ENCODE measurements at regions not wholly inside any gene's neighbourhood (a gene's known extent, or its start where the extent isn't known, plus 50 kb on each side); places are given as distances from the start of the nearest gene placed in this dataset.

GRCh38 chr2:118582058-118582457 is 265.4 kb downstream of the EN1 start:
- Histone ChIP-seq H3K36me3 (ENCODE audit: insufficient read depth, low read length) (no peaks in the 10 kb centered on the region), H3K27me3 (ENCODE audit: insufficient read depth, low read length) (no peaks in the 10 kb centered on the region), H3K9ac (ENCODE audit: low read length) (no peak overlapping the region), H3K9me2 (ENCODE audit: low read depth, low read length) (no peaks in the 10 kb centered on the region), H3K79me2 (ENCODE audit: insufficient read depth, low read length) (no peaks in the 10 kb centered on the region), H4K20me1 (ENCODE audit: insufficient read depth, low read length) (no peaks in the 10 kb centered on the region), H3K4me2 (ENCODE audit: low read length) (no peak overlapping the region), H3F3A (ENCODE audit: insufficient read depth, low read length) (no peaks in the 10 kb centered on the region), H3K27ac (ENCODE audit: low read depth, low read length, poor library complexity, severe bottlenecking) (no peak overlapping the region), H3K4me1 (ENCODE audit: insufficient read depth, low read length, severe bottlenecking) (no peaks in the 10 kb centered on the region), H2AFZ (ENCODE audit: low read length) (no peak overlapping the region), H3K4me3 (ENCODE audit: low read depth, low read length, poor library complexity, severe bottlenecking) (no peak overlapping the region), H3K9me3 (ENCODE audit: low read length) (no peaks in the 10 kb centered on the region)
- TF ChIP-seq, protein P1, sequence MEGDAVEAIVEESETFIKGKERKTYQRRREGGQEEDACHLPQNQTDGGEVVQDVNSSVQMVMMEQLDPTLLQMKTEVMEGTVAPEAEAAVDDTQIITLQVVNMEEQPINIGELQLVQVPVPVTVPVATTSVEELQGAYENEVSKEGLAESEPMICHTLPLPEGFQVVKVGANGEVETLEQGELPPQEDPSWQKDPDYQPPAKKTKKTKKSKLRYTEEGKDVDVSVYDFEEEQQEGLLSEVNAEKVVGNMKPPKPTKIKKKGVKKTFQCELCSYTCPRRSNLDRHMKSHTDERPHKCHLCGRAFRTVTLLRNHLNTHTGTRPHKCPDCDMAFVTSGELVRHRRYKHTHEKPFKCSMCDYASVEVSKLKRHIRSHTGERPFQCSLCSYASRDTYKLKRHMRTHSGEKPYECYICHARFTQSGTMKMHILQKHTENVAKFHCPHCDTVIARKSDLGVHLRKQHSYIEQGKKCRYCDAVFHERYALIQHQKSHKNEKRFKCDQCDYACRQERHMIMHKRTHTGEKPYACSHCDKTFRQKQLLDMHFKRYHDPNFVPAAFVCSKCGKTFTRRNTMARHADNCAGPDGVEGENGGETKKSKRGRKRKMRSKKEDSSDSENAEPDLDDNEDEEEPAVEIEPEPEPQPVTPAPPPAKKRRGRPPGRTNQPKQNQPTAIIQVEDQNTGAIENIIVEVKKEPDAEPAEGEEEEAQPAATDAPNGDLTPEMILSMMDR (IDR thresholded peaks at IDR 0.05; ENCODE audit: low read length), result no peak

DNA sequence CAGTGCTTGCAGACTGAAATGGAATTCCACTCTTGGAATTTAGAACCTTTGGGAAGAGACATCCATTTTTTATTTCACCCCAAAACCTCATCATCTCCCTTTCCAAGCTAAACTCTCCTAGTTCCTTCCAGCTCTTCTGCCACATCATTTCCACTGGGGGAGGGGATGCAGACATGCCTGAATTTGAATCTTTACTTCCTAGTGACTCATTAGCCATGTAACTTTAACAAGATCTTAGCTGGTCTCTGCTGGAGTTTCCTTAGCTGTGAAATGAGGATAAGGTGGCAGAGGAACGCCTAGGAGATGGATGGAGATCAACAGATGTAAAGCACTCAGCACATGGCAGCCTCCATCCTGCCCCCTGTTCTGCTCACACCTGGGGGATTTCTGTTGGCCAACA is 266.8 kb downstream of the EN1 start:
- Histone ChIP-seq H3K9me2 (ENCODE audit: low read depth, low read length) (no peaks in the 10 kb centered on the region), H3K4me1 (ENCODE audit: insufficient read depth, low read length, severe bottlenecking) (no peaks in the 10 kb centered on the region), H3K4me2 (ENCODE audit: low read length) (no peak overlapping the region), H3K9me3 (ENCODE audit: low read length) (no peaks in the 10 kb centered on the region), H3F3A (ENCODE audit: insufficient read depth, low read length) (no peaks in the 10 kb centered on the region), H3K27ac (ENCODE audit: low read depth, low read length, poor library complexity, severe bottlenecking) (no peak overlapping the region), H3K79me2 (ENCODE audit: insufficient read depth, low read length) (no peaks in the 10 kb centered on the region), H3K27me3 (ENCODE audit: insufficient read depth, low read length) (no peaks in the 10 kb centered on the region), H3K36me3 (ENCODE audit: insufficient read depth, low read length) (no peaks in the 10 kb centered on the region), H3K4me3 (ENCODE audit: low read depth, low read length, poor library complexity, severe bottlenecking) (no peak overlapping the region), H2AFZ (ENCODE audit: low read length) (no peak overlapping the region), H4K20me1 (ENCODE audit: insufficient read depth, low read length) (no peaks in the 10 kb centered on the region), H3K9ac (ENCODE audit: low read length) (no peak overlapping the region)
- TF ChIP-seq EZH2 (IDR thresholded peaks at IDR 0.05; ENCODE audit: borderline replicate concordance, low read length), result no peak
- TF ChIP-seq, protein P1 (IDR thresholded peaks at IDR 0.05; ENCODE audit: low read length), result no peak

GRCh38 chr2:118580107-118580506 is 267.3 kb downstream of the EN1 start:
- H3K36me3 ChIP-seq (ENCODE audit: insufficient read depth, low read length), result no peaks in the 10 kb centered on the region
- TF ChIP-seq EZH2 (IDR thresholded peaks at IDR 0.05; ENCODE audit: borderline replicate concordance, low read length), result no peak

DNA sequence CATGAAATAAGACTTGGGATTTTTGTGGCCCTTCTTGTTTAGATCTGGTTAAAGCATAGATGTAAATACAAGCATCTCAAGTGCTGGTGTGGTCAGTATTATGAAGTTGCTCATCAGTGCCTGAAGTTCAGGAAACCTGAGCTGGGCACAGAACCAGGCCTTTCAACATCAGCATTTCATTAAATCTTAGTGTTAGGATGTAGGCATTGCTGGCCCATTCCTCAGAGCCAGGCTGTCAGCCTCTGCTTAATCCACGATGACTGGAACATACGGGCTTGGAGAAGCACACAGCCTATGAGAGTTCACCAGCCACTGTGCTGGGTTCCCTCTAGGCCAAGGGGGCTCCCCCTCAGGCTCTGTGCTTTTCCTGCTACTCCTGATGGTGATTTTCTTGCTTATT is 270.2 kb downstream of the EN1 start:
- Histone ChIP-seq H3K4me3 (ENCODE audit: low read depth, low read length, poor library complexity, severe bottlenecking) (no peak overlapping the region), H3K9me2 (ENCODE audit: low read depth, low read length) (no peaks in the 10 kb centered on the region), H3K27me3 (ENCODE audit: insufficient read depth, low read length) (no peaks in the 10 kb centered on the region), H3F3A (ENCODE audit: insufficient read depth, low read length) (no peaks in the 10 kb centered on the region), H3K36me3 (ENCODE audit: insufficient read depth, low read length) (no peaks in the 10 kb centered on the region), H3K27ac (ENCODE audit: low read depth, low read length, poor library complexity, severe bottlenecking) (no peak overlapping the region), H3K4me1 (ENCODE audit: insufficient read depth, low read length, severe bottlenecking) (no peaks in the 10 kb centered on the region), H3K79me2 (ENCODE audit: insufficient read depth, low read length) (no peaks in the 10 kb centered on the region), H3K9ac (ENCODE audit: low read length) (no peak overlapping the region), H2AFZ (ENCODE audit: low read length) (no peak overlapping the region), H4K20me1 (ENCODE audit: insufficient read depth, low read length) (no peaks in the 10 kb centered on the region), H3K9me3 (ENCODE audit: low read length) (no peaks in the 10 kb centered on the region), H3K4me2 (ENCODE audit: low read length) (no peak overlapping the region)
- TF ChIP-seq, protein P1 (IDR thresholded peaks at IDR 0.05; ENCODE audit: low read length), result no peak
- no peak for TF ChIP-seq EZH2 (IDR thresholded peaks at IDR 0.05; ENCODE audit: borderline replicate concordance, low read length)

More at GRCh38 chr2:118580107-118580506, 267.3 kb downstream of the EN1 start:
- Histone ChIP-seq H3K4me1 (ENCODE audit: insufficient read depth, low read length, severe bottlenecking) (no peaks in the 10 kb centered on the region), H3K9me3 (ENCODE audit: low read length) (no peaks in the 10 kb centered on the region), H4K20me1 (ENCODE audit: insufficient read depth, low read length) (no peaks in the 10 kb centered on the region), H3K79me2 (ENCODE audit: insufficient read depth, low read length) (no peaks in the 10 kb centered on the region), H3K4me2 (ENCODE audit: low read length) (no peak overlapping the region), H3K27ac (ENCODE audit: low read depth, low read length, poor library complexity, severe bottlenecking) (no peak overlapping the region), H3F3A (ENCODE audit: insufficient read depth, low read length) (no peaks in the 10 kb centered on the region), H3K9me2 (ENCODE audit: low read depth, low read length) (no peaks in the 10 kb centered on the region), H3K4me3 (ENCODE audit: low read depth, low read length, poor library complexity, severe bottlenecking) (no peak overlapping the region), H3K27me3 (ENCODE audit: insufficient read depth, low read length) (no peaks in the 10 kb centered on the region), H2AFZ (ENCODE audit: low read length) (no peak overlapping the region), H3K9ac (ENCODE audit: low read length) (no peak overlapping the region)
